Occipital lobe (tissue), 1 donor: ENCODE measurements at regions not wholly inside any gene's neighbourhood (a gene's known extent, or its start where the extent isn't known, plus 50 kb on each side); places are given as distances from the start of the nearest gene placed in this dataset.

Source experiments
- DNase-seq: peaks from one replicate; lab custom pipeline; 2025; lab: John Stamatoyannopoulos, UW

- DNase-seq, result no peak
Measured at GRCh38 chr20:10990625-10991382, 317.0 kb upstream of the JAG1 start.

GRCh38 chr20:10992731-10993130, 318.9 kb upstream of the JAG1 start:
- no peak for DNase-seq

- DNase-seq, result no peak
Measured at GRCh38 chr20:10994991-10995700, 321.3 kb upstream of the JAG1 start.

- DNase-seq, result no peak
Measured at GRCh38 chr20:10998476-10998875, 324.7 kb upstream of the JAG1 start.

- no peak for DNase-seq
Measured at GRCh38 chr20:11000416-11000815, 326.6 kb upstream of the JAG1 start.

- DNase-seq, result no peak
Measured at GRCh38 chr20:11001302-11001701, 327.5 kb upstream of the JAG1 start.

- DNase-seq, result no peak
Measured at GRCh38 chr20:11001764-11002540, 328.2 kb upstream of the JAG1 start.

- DNase-seq, result no peak
Measured at GRCh38 chr20:11003341-11003740, 329.5 kb upstream of the JAG1 start.

GRCh38 chr20:11008444-11009033, 334.7 kb upstream of the JAG1 start:
- DNase-seq, result no peak

GRCh38 chr20:11011653-11012052, 337.9 kb upstream of the JAG1 start:
- no peak for DNase-seq

GRCh38 chr20:11012975-11013374, 339.2 kb upstream of the JAG1 start:
- no peak for DNase-seq

- no peak for DNase-seq
Measured at GRCh38 chr20:11013801-11014200, 340.0 kb upstream of the JAG1 start.

- no peak for DNase-seq
Measured at GRCh38 chr20:11015440-11015839, 341.6 kb upstream of the JAG1 start.

GRCh38 chr20:11017446-11017845, 343.6 kb upstream of the JAG1 start:
- DNase-seq, result no peak

GRCh38 chr20:11018668-11019170, 344.9 kb upstream of the JAG1 start:
- DNase-seq, result no peak

- DNase-seq, result no peak
Measured at GRCh38 chr20:11020712-11021111, 346.9 kb upstream of the JAG1 start.

- no peak for DNase-seq
Measured at GRCh38 chr20:11027224-11027623, 353.4 kb upstream of the JAG1 start.

- no peak for DNase-seq
Measured at GRCh38 chr20:11030351-11030750, 356.6 kb upstream of the JAG1 start.

- DNase-seq, result no peak
Measured at GRCh38 chr20:11031300-11031699, 357.5 kb upstream of the JAG1 start.

GRCh38 chr20:11032611-11033010, 358.8 kb upstream of the JAG1 start:
- no peak for DNase-seq

GRCh38 chr20:11034025-11034424, 360.2 kb upstream of the JAG1 start:
- DNase-seq, result no peak

GRCh38 chr20:11035211-11035610, 361.4 kb upstream of the JAG1 start:
- no peak for DNase-seq
